ENCODE measurements at regions not wholly inside any gene's neighbourhood (a gene's known extent, or its start where the extent isn't known, plus 50 kb on each side); places are given as distances from the start of the nearest gene placed in this dataset. TPM values are rescaled to one million over a fixed set of nuclear protein-coding genes. Genes with fewer than 3 reads are reported as not detected.
"Not testable (repeated sequence)": the region's sequence is repeated elsewhere in the genome, so short reads cannot be mapped to it uniquely, and the experiment has no call there.

- H3K27me3 Mint-ChIP-seq (ENCODE audit: low read depth); DNase-seq (ENCODE audit: low spot score in 2 of 2, unreplicated experiment in 2 of 2); H3K27ac Mint-ChIP-seq; H3K4me1 Mint-ChIP-seq; H3K4me3 Mint-ChIP-seq; H3K36me3 Mint-ChIP-seq: not testable (repeated sequence)
- peaks cover 11% of the 10 kb centered on the region for H3K9me3 Mint-ChIP-seq
These were observed 1581.3 kb downstream of the FOXD4L5 start for GRCh38 chr9:63703670-63704069.

GRCh38 chr9:63703138-63703665 is 1581.8 kb downstream of the FOXD4L5 start:
- not testable (repeated sequence) for H3K4me3 Mint-ChIP-seq; H3K4me1 Mint-ChIP-seq; H3K27me3 Mint-ChIP-seq (ENCODE audit: low read depth); H3K36me3 Mint-ChIP-seq; H3K27ac Mint-ChIP-seq; DNase-seq (ENCODE audit: low spot score in 2 of 2, unreplicated experiment in 2 of 2)
- peaks cover 11% of the 10 kb centered on the region for H3K9me3 Mint-ChIP-seq

Small RNA genes in the stretch of these regions (microRNA-seq; reads per million reads assigned to microRNA genes)
- gene MIR4477B: not detected

All from mesothelial cell of epicardium (in vitro differentiated cells).